DMS 273 (cell line): ENCODE measurements at regions not wholly inside any gene's neighbourhood (a gene's known extent, or its start where the extent isn't known, plus 50 kb on each side); places are given as distances from the start of the nearest gene placed in this dataset.

ENCODE experiments used
- DNase-seq: peaks from one replicate; lab custom pipeline; 2025; ENCODE audit not compliant: unreplicated experiment; lab: John Stamatoyannopoulos, UW

DNA sequence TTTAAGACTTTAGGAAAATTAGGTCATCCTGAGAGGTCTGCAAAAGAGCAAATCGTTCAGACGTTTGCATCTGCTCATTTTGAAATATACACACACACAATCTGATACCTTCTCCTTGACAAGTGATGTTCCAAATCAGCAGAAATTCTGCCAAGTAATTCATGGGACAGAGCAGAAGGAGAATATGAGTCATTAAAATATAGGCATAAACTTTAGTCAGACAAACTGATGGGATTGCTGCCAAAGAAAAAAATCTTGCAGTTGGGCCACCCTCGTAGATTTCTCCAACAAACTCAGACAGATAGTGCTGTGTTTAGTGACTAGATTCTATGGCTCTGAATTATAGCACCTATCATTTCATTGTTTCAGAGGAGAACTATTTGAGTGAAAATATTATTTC, 336.3 kb downstream of the NYAP2 start:
- peak; percentile 65 for DNase-seq

DNA sequence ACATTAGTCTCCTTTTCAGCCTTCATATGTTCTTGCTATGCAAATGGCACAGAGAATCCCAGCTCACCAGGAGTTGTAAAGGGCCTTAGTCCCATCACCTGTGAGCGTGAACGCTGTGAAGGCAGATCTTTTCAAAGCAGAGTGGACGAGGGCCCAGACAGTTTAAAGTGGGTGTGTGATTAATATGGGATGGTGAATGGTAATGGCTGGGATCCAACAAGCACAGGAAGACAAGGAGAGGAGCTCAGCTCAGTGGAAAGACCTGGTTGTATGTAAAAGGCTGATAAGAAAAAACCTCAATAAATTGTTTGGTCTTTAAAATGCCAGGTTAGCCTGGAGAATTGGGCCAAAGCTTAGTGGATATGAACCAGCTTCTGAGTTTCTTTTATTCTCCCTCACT, 326.2 kb downstream of the NYAP2 start:
- no peak for DNase-seq
